GM18508 (cell line): ENCODE measurements at regions not wholly inside any gene's neighbourhood (a gene's known extent, or its start where the extent isn't known, plus 50 kb on each side); places are given as distances from the start of the nearest gene placed in this dataset.

Source experiments
- ATAC-seq: cut with Tn5 transposase; IDR thresholded peaks from one replicate; pipeline ENCODE4 v1.9.1; 2021; ENCODE audit warnings: moderate number of reproducible peaks; ENCODE audit not compliant: insufficient read depth, unreplicated experiment

DNA sequence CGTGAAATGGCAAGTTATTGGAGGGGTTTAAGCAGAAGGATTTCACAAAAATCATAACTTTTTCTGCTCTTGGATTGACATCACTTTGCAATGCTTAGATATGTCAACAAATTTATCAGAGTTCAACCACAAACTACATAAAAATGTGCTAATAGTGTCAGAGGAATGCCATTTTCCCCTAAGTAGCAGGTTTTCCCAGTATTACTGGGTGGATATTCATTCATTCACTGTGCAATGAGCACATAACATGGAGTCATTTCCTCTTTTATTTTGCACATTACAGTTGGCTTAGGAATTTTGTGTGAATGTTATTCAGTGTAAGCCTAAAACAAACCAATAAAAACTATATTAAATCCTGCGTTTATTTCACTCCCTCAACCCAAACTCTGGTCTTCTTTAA, 537.3 kb upstream of the MCTP2 start:
- ATAC-seq = no peak

DNA sequence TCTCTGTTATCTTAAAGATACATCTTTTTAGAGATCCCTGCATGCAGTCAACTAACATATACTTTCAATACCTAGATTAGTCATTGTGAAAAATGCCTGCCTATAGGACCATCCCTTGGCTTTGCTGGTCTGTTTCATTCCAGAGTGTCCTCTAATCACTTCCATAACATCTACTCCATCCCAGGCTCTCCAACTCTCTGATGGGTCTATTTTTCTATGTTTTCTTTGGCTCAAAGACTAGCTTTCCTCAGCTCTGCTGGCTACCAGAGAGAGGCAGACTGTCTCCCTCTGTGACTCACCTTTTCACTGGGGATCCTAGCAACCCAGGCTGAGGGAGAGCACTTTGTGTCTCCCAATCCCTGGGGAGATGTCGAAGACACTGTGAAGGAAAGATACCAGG, 547.7 kb upstream of the MCTP2 start:
- ATAC-seq = no peak

DNA sequence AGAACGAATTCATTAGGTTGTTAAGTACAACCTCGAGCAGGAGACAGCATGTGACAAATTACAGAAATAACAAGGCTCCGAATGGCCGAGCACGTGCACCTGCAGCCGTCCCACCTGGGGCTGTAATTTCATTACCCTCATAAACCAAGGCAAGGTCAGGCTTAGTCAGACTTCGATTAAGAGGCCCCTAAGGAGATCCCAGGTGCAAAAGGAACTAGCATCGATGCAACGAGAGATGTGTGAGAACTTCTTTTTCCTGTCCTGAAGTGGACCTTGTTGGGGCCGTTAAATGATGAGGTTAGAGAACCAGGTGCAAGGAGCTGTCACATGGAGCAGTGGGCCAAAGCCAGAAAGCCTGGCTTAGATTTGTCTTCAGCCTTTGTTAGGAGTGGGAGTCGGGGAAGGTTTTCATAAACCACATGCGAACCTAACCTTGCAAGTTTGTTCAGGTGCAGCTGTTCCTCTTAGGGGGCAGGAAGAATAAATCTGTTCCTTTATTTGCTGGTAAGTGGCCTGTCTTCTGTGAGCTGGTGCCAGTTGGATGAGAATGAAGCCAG, 559.9 kb upstream of the MCTP2 start:
- ATAC-seq = no peak

GRCh38 chr15:93670931-93671330, 560.4 kb upstream of the MCTP2 start:
- no peak for ATAC-seq

DNA sequence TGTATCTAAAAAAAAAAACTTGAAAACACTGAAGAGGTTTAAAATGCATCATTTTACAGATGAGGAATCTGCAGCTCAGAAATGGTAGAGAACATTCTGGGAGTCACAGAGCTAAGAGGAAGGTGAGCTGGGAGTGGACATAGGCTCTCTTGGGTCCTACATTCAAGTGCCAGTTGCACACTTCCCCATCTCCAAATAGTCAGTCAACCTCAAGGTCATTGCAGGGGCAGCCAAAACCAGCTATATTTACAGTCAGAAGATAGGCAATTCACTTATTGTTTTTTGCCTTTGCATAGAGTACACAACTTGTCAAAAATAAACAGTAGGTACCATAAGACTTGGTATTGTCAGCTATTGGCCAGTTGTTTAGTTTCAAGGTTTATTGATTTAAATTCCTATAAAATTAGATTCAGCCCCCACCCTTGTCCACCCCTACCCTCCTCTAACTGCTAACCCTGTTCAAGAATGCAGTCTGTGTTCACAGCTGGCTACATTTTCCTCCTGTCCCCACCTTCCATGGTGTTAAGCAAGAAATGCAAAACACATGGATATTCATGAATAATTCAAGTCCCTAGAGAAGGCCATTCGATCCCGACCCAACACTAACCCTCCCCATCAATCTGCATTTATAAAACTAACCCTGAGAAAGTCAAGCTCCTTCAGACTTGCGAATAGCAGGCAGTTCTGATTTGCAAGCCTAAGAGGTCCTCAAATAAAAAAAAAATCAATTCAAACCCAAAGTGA, 567.0 kb upstream of the MCTP2 start:
- no peak for ATAC-seq

- no peak for ATAC-seq
These were observed 569.0 kb upstream of the MCTP2 start for GRCh38 chr15:93662162-93662885.

- no peak for ATAC-seq
These were observed 569.2 kb upstream of the RGMA start for GRCh38 chr15:93658026-93658816.

DNA sequence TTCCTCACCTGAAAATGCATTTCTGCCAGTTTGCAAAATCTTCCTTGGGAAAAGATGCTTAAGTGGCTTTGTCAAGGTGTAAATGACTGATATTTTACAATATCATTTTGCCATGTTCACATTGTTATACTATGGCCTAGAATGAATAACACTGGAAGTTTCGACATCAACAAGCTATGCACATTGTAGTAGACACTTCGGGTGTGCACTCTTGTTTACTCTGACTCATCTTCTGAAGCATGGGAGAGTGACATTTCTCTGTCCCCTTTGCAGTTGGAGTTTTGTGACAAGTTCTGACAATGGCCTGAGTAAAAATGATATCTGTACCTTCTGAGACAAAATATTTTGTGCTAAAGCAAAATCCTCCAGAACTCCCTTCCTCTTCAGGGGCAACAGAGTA, 567.0 kb upstream of the RGMA start:
- no peak for ATAC-seq

GRCh38 chr15:93649691-93650235, 560.8 kb upstream of the RGMA start:
- no peak for ATAC-seq

GRCh38 chr15:93646193-93646592, 557.2 kb upstream of the RGMA start:
- no peak for ATAC-seq

DNA sequence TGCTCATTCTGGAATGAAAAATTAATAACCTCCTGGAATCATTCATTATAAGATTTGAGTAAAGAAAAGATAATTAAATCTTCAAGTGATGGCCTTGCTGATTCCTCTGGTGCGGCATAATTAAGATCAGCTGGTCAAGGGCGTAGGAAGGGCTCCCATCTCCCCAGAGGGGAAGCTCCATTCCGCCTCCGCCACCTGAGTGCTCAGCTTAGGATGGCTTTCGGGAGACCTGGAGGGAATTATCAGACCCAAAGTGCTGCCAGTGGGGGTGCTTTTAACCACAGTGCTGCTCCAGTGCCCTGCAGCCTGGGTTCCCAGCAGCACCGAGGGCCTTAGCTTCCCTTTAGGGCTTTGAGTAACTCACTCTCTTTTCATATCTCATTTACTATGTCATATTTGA, 556.6 kb upstream of the RGMA start:
- no peak for ATAC-seq

DNA sequence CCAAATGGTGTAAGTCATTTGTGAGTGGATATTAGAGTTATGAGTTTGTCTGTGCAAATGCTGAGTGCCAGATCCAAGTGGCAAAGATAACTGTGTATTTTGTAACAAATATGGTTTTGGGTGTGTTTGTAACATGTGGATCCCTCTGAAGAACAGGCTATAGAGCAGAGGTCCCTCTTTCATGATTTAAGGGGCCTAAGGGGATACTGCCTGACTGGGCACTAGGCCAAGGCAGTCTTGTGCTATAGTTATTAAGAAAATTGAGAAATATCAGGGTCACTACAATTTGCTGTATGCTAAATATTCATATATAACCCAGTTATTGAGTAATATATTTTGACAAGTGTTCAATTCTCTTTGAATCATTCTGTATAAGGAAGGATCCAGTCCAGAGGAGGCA, 555.6 kb upstream of the RGMA start:
- ATAC-seq = no peak

DNA sequence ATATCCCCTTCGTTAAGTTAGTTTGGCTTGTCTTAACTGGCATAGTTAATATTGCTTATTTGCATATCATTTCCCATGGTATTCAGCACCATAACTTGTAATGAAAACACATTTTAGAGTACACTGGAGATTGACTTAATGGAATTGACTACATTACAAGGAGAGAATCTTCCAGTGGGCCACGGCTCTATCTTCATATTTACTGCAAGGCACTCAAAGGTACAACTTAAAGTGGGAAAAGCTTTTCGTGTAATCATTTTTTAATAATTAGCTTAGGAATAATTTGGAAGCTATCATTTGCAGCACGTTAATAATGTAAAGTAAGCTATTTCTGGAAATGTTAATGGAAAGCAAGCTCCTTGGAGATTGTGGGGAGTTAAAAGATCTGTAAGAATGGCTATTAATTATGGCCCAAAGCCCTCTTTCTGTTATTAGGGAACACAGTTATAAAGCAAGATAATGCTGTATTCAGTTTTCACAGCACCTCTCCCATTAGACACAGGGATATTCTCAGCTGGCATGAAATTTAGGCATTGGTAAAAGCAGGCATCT, 551.5 kb upstream of the RGMA start:
- no peak for ATAC-seq

- no peak for ATAC-seq
These were observed 543.1 kb upstream of the RGMA start for GRCh38 chr15:93631958-93632618.

GRCh38 chr15:93619597-93619996, 530.6 kb upstream of the RGMA start:
- no peak for ATAC-seq

DNA sequence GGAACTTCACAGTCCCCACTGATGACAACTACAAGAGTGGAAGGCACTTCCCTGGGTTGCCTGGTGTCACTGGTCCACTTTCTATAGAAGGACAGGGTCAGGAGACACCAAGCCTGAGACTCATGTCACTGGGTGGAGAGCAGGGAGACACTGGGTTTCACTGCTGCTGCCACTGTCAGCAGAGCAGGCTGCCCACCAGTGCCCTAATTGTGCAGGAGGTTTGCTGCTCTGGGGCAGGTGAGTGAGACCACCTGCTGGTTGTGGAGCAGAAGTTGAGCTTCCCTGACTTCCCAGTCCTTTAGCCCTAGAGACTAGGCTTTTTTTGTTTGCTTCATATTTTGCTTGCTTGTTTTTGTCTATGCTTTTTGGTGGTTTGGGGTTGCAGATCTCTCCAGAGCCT, 528.4 kb upstream of the RGMA start:
- ATAC-seq = no peak

DNA sequence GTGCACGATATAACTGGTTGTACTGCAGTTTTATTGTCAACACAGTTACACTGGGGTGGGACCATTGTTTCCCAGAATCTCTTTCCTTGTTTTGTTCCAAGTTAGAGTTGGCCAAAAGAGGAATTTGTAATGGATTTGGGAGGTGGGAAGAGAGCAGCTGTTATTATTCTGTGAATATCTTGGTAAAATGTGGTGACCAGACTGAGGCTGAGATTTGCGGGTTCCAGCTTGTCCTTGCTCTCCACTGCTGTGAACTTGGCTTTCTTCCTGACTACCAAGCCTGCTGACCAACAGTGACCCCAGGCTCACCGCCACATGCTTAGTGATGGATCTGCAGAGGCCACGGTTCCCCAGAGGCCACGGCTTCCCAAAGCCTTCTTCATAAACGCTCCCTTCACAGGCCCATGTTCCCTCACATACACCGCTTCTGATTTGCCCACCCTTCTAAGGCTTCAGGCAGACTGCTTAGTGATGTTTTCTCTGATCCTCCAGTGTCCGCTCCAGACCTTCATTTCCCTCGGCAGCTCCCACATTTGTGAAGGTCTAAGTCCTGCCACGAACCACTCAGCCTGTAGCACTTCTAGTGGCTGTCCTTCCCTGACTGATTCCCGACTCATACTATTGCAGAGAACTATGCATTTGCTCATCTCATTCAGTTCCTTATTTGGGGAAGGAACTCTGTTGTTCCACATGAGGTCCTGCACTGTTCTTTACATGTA, 525.5 kb upstream of the RGMA start:
- ATAC-seq = no peak

DNA sequence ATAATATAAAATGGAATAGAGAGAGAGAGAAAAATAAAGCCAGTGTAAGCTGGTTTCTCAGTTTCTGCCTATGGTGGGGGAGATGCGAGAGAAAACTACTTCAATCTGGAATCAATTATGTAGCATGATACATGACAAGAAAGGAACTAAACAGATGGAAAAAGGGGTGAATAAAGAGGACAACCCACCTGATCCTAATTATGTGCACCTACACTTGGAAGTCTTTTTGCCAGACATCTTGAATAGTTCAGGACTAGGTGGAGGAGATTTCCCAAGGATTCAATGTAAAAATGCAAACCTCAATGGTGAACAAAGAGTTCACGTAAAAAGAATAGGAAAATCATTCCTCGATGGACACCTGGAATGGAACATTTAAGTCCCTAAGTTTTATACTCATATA, 524.4 kb upstream of the RGMA start:
- no peak for ATAC-seq

- ATAC-seq = no peak
These were observed 523.9 kb upstream of the RGMA start for GRCh38 chr15:93612953-93613352.
